IPS-NIHi11 (cell line): ENCODE measurements at regions not wholly inside any gene's neighbourhood (a gene's known extent, or its start where the extent isn't known, plus 50 kb on each side); places are given as distances from the start of the nearest gene placed in this dataset.

Experiments used
- DNase-seq: peaks from one replicate; pipeline ENCODE4 v3.0.0; 2012; ENCODE audit warnings: mixed read lengths, low spot score

DNA sequence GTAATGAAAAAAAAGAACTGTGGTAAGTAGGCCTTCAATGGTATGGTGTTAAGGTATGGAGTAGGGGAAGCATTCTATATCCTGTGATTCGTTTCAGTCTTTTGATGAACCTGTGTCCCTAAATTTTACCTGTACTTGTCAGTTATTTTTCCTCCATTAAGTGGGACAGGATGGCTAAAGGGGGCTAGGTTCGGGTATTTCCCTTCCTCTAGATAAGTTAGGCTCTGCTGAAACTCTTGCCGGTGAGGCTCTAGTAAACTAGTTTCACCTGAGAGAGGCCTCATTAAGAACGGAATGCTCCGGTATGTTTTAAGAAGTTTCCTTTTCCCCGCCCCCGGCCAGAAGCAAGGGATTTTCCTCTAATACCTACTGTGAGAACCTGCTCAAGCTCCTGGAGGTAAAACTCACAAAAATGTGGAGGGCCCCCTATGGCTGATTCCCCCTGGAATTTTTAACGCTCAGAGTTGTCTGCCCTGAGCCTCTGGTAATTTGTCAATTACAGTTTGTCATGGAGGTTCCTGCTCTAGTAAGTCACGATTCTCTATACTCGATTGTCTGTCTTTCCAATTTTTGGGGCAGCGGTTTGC, 87.7 kb downstream of the MACIR start:
- peak; percentile 16 for DNase-seq

DNA sequence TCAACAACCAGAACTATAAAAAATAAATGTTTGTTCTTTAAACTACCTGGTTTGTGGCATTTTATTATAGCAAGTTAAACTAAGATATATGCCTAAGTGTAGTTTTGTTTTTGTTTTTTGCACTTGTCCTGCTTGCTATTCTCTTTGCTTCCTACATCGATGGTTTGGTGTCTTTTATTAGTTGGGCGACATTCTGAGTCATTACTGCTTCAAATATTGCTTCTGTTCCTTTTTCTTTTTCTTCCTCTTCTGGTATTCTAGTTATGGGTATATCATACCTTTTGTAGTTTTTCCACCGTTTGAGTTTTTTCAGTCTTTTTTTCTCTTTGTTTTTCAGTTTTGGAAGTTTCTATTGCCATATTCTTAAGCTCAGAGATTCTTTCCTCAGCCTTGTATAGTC, 86.9 kb downstream of the MACIR start:
- no peak for DNase-seq

DNA sequence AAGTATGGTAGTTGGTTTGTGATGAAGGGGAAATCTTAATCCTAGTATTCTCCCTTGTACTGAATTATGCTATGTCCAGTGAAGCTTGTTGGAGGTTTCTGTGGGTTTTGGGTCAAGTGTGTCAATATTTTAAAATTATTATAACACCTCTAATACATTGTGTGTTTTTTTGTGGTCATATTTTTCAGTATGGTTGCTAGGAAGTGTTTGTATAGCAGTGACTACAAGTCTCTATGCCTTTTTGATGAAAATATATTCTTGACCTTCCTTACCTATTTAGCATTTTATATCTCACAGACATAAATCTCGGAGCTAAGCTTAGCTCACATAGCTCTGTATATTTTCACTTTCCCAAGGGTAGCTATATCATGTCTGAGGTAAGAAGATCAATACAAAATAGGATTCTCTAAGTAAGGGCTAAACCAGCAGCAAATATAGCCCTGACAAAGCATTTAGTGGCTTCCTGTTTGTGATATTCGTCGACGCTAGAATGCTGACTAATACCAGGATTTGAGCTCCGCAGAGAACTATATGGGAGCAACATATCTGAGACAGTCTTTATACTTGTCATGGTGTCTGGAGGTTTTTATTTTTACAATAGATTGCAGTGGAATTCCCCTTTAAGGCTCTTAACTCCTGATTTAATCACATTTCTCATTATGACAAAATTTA, 82.3 kb downstream of the MACIR start:
- DNase-seq = no peak

DNA sequence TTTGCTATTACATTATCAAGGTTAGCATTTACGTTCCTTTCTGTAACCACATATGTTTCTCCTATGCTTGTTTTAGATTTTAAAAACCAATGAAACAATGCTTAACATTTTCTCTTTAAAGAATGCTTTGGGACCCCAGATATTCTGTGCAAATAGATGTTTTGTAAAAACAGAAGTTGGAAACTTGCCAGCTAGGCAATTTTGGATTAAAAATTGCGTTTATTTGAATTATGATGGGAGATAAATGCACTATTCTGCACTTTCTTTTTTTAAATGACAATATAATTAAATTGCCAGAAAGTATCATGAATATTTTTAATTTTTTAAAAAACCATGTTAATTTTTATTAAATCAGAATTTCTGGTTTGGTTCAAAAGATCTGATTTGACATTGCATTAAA, 81.6 kb downstream of the MACIR start:
- DNase-seq = no peak

DNA sequence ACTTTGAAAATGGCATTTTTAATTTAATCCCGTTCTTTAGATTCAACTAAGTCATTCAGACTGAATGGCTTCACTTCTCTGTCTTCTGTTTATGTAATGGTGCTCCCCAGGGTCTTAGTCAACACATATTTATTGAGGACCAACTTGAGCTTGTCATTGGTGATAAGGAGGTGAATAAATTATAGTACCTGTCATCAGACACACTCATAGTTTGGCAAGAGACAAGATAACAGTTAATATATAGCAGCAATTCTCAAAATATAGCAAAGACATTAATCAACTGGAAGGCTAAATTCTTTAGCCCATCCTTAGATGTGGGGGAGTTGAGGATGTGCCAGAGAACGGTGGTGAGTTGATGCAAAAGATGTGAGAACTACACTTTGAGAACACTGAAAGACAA, 78.4 kb downstream of the MACIR start:
- DNase-seq = no peak

DNA sequence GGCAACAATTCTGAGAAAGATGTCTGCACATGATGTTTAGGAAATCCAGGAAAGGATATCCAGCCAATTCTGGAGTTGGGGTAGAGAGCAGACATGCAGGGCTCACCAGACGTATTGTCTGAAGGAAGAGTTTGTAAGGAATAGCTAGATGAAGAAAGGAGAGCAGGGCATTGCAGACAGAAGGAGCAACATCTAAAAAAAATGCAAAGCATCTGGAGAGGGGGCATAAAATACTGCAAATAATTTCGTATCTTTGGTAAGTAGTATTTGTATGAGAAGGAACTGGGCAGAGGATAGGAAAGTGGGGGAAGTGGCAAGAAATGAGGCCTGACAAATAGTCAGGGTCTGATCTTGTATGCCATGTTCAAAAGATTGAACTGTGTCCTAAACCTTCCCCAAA, 74.8 kb downstream of the MACIR start:
- DNase-seq = no peak

DNA sequence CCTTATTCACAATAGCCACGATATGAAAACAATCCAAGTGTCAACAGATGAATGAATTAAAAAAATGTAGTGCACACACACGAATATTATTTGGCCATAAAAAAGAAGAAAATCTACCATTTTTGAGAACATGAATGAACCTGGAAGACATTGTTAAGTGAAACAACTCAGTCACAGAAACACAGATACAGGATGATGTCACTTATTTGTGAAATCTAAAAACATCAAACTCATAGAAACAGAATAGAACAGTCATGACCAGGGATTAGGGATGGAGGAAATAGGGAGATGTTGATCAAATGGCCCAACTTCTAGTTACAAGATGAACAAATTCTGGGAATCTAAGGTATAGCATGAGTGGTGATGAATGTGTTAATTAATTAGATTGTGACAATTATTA, 72.3 kb downstream of the MACIR start:
- DNase-seq = no peak
